Cardiac fibroblast (primary cell): ENCODE measurements at regions not wholly inside any gene's neighbourhood (a gene's known extent, or its start where the extent isn't known, plus 50 kb on each side); places are given as distances from the start of the nearest gene placed in this dataset.

Experiments
- DNase-seq, 2 donors: peaks; one replicate each; pipeline versions ENCODE4 v3.0.0 to v3.0.0-alpha.2; 2010; ENCODE audit warnings: low read depth in 2 of 2
- H3K4me3 ChIP-seq, 2 donors: replicated peaks in 1 of 2; 1 replicate in 1 of 2; 2 replicates in 1 of 2; pipeline ENCODE4 v1.5.1; 2011; ENCODE audit warnings: low read depth in 2 of 2, low read length in 2 of 2, mild to moderate bottlenecking in 2 of 2, moderate library complexity in 1 of 2
- CTCF ChIP-seq: IDR thresholded peaks from one replicate; pipeline ENCODE4 v1.5.1; 2011; ENCODE audit warnings: low read depth, mild to moderate bottlenecking, low read length, inconsistent platforms

GRCh38 chr5:28574606-28575005 is 1536.2 kb upstream of the CDH9 start:
- DNase-seq: no peak
- H3K4me3 ChIP-seq: no peak overlapping the region
- no peak for TF ChIP-seq CTCF

GRCh38 chr5:28567048-28567447 is 1528.7 kb upstream of the CDH9 start:
- no peak for TF ChIP-seq CTCF
- no peak for DNase-seq
- H3K4me3 ChIP-seq: no peak overlapping the region

- no peak for TF ChIP-seq CTCF
- DNase-seq: no peak
- H3K4me3 ChIP-seq: no peak overlapping the region
Measured at GRCh38 chr5:28561522-28561921, 1523.1 kb upstream of the CDH9 start.

GRCh38 chr5:28558196-28558595 is 1519.8 kb upstream of the CDH9 start:
- no peak for TF ChIP-seq CTCF
- H3K4me3 ChIP-seq: no peak overlapping the region
- no peak for DNase-seq

- DNase-seq: no peak
Measured at GRCh38 chr5:28557114-28557513, 1518.7 kb upstream of the CDH9 start.

GRCh38 chr5:28549588-28549987 is 1511.2 kb upstream of the CDH9 start:
- H3K4me3 ChIP-seq: no peak overlapping the region
- no peak for DNase-seq
- no peak for TF ChIP-seq CTCF

More at GRCh38 chr5:28557114-28557513, 1518.7 kb upstream of the CDH9 start:
- no peak overlapping the region for H3K4me3 ChIP-seq
- TF ChIP-seq CTCF: no peak

GRCh38 chr5:28548856-28549255 is 1510.5 kb upstream of the CDH9 start:
- TF ChIP-seq CTCF: no peak
- DNase-seq: peak in 1 of 2 donors; percentile 2
- H3K4me3 ChIP-seq: no peak overlapping the region
